Stomach smooth muscle (tissue), 2 donors: ENCODE measurements at regions not wholly inside any gene's neighbourhood (a gene's known extent, or its start where the extent isn't known, plus 50 kb on each side); places are given as distances from the start of the nearest gene placed in this dataset.

ENCODE experiments used
- H3K27ac ChIP-seq: one replicate; pipeline ENCODE4 v1.7.0; 2013; ENCODE audit warnings: mild to moderate bottlenecking, low read length, inconsistent platforms
- H3K27me3 ChIP-seq, 2 donors: one replicate each; pipeline ENCODE4 v1.7.0; 2013; ENCODE audit warnings: low read length in 2 of 2; ENCODE audit not compliant: insufficient read depth in 2 of 2, control insufficient read depth in 1 of 2
- H3K36me3 ChIP-seq, 2 donors: one replicate each; pipeline ENCODE4 v1.7.0; 2013; ENCODE audit warnings: low read length in 2 of 2; ENCODE audit not compliant: control insufficient read depth in 2 of 2, insufficient read depth in 2 of 2
- H3K4me1 ChIP-seq: one replicate; pipeline ENCODE4 v1.7.0; 2013; ENCODE audit warnings: low read length; ENCODE audit not compliant: control insufficient read depth, insufficient read depth
- H3K4me3 ChIP-seq, 2 donors: one replicate each; pipeline ENCODE4 v1.7.0; 2013; ENCODE audit warnings: low read length in 2 of 2
- H3K9ac ChIP-seq, 2 donors: one replicate each; pipeline ENCODE4 v1.7.0; 2013; ENCODE audit warnings: low read length in 2 of 2, mild to moderate bottlenecking in 1 of 2
- H3K9me3 ChIP-seq, 2 donors: one replicate each; pipeline ENCODE4 v1.7.0; 2013; ENCODE audit warnings: low read length in 2 of 2; ENCODE audit not compliant: control insufficient read depth in 2 of 2
- donor health status: healthy.
- donor health status: Pancreatic carcinoma.

DNA sequence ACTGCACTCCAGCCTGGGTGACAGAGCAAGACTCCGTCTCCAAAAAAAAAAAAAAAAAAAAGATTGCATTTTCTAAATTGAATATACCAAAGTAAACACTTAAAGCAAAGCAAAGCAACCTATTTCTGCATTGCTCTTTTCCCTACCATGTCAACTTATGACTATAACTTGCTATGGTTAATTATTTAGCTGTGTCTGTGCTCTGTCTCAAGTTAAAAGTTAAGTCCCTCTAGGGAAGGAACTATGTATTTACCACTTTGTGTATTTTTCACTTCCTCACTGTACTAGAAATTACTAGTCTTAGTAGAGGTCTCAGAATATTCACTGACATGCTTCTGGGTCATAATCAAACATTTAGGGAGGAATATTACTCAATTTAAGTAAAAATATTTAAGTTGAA lies 711.7 kb upstream of the SOX9 start:
- Histone ChIP-seq H3K27ac (no peak overlapping the region), H3K27me3 (no peaks in the 10 kb centered on the region), H3K36me3 (no peaks in the 10 kb centered on the region), H3K9me3 (no peaks in the 10 kb centered on the region), H3K9ac (no peak overlapping the region), H3K4me3 (no peak overlapping the region), H3K4me1 (no peaks in the 10 kb centered on the region)

DNA sequence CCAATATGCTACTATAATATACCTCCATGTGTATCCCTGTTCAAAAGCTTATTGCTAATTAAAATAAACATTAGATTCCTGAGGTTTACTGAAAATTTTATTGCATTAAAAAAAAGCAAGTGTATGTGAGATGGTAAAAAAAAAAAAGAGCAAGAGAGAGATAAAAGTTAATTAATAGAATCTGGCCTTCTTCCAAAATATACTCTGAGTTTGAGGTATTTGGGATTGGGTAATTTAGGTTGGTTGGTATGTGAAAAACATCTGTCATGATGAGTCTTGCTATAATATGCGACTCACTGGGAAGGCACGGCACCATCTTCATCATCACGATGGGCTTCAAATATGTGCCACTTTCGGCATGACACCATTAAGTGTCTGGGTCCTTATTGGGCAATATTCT lies 711.1 kb upstream of the SOX9 start:
- Histone ChIP-seq H3K9ac (no peak overlapping the region), H3K4me3 (no peak overlapping the region), H3K27ac (no peak overlapping the region), H3K4me1 (no peaks in the 10 kb centered on the region), H3K9me3 (no peaks in the 10 kb centered on the region), H3K36me3 (no peaks in the 10 kb centered on the region), H3K27me3 (no peaks in the 10 kb centered on the region)

DNA sequence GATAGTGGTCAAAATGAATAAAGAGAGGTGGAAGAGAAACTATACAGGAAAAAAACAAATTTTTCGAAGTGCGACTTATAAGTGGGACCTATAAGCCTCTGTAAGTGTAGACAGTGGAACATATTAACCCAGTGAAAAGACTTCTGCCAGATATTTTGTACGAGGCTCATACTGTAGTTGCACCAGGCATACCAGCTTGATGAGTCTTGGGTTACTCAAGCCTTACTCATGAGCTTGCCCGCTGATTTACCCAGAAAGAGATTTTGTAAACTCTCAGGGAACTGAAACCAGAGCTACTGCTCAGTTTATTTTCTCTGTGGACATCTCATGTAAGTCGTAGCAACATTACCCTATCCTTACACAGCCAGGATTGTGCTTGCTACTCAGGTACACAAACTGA lies 708.0 kb upstream of the SOX9 start:
- H3K4me1 ChIP-seq, result no peaks in the 10 kb centered on the region
- no peaks in the 10 kb centered on the region for H3K9me3 ChIP-seq
- H3K27me3 ChIP-seq, result no peaks in the 10 kb centered on the region
- H3K27ac ChIP-seq, result no peak overlapping the region
- no peak overlapping the region for H3K9ac ChIP-seq
- no peak overlapping the region for H3K4me3 ChIP-seq
- no peaks in the 10 kb centered on the region for H3K36me3 ChIP-seq

DNA sequence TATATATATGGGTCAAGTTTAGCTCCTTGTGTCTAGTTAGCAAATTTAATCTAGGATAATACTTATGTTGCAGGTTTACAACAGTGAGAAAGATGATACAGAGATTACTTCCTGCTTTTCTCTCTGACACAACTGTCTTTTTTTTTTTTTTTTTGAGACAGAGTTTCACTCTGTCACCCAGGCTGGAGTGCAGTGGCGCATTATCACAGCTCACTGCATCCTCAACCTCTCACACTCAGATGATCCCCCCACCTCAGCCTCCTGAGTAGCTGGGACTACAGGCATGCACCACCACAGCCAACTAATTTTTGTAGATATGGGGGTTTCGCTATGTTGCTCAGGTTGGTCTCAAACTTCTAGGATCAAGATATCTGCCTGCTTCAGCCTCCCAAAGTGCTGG lies 706.9 kb upstream of the SOX9 start:
- Histone ChIP-seq H3K4me3 (no peak overlapping the region), H3K4me1 (no peaks in the 10 kb centered on the region), H3K27ac (no peak overlapping the region), H3K9me3 (no peaks in the 10 kb centered on the region), H3K9ac (no peak overlapping the region), H3K27me3 (no peaks in the 10 kb centered on the region), H3K36me3 (no peaks in the 10 kb centered on the region)

DNA sequence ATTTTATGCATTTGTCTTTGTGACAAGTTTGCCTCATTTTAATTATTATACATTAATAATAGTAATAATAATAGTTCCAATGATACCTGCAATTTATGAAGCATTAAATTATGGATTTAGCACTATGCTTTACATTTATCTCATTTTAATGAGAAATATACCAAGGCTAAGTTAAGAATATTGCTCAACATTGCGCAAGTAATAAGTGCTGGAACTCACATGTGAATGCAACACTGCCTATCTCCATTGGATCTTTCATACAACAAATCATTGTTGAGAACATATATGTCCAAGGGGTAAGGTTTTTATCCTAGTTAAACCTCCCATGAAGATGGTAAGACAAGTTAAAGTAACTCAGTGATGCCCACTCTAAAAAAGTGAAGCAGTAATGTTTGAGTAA lies 703.7 kb upstream of the SOX9 start:
- Histone ChIP-seq H3K27ac (no peak overlapping the region), H3K4me1 (no peaks in the 10 kb centered on the region), H3K4me3 (no peak overlapping the region), H3K9ac (no peak overlapping the region), H3K9me3 (no peaks in the 10 kb centered on the region), H3K36me3 (no peaks in the 10 kb centered on the region), H3K27me3 (no peaks in the 10 kb centered on the region)

DNA sequence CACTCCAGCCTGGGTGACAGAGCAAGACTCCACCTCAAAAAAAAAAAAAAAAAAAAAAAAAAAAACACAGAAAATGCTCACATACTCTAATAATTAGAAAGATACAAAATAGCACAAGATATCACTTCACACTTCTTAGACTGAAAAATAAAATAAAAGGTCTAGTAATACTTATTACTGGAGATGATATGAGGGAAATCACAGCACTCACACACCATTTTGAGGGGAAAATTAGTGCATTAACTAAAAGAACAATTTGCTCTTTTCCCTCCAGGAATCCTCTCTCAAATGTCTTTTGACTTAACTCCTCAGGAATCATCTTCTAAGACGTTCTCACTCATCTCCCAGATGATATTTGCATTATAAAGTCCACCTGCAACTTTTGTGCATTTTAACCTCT lies 697.9 kb upstream of the SOX9 start:
- H3K9me3 ChIP-seq, result no peaks in the 10 kb centered on the region
- no peaks in the 10 kb centered on the region for H3K4me1 ChIP-seq
- H3K36me3 ChIP-seq, result no peaks in the 10 kb centered on the region
- H3K9ac ChIP-seq, result no peak overlapping the region
- H3K27ac ChIP-seq, result no peak overlapping the region
- H3K4me3 ChIP-seq, result no peak overlapping the region
- no peaks in the 10 kb centered on the region for H3K27me3 ChIP-seq

DNA sequence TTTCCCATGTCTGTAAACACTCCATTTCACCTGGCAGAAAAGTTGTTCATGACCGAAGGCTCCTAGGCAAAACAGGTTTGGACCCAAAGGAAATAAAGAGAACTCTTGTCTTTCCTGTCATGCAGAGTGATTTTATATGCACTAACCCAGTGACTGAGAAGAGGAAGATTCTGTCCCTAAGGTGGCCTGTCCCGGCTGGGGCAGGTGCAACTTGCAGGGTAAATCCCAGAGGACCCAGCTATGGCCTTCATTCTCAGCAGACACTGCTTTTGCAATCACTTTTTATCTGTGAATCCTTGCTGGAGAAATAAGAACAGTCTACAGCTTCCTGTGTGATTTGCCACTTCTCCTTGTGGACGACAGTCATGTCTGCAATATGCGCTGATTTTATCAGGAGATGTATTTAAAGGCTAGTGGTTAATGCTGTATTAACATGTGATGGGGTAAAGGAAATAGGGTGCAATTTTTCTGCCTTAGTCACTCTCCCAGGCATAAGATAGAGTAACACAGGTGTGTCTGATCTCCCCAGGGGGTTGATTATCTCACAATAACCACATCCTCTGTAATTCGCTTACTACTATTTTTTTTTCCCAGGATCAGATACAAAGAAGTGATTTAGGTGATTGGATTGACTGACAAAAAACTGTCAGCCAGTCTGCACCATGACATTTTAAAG lies 696.8 kb upstream of the SOX9 start:
- Histone ChIP-seq H3K9me3 (no peaks in the 10 kb centered on the region), H3K4me3 (no peak overlapping the region), H3K27ac (no peak overlapping the region), H3K27me3 (no peaks in the 10 kb centered on the region), H3K9ac (no peak overlapping the region), H3K4me1 (no peaks in the 10 kb centered on the region), H3K36me3 (no peaks in the 10 kb centered on the region)

DNA sequence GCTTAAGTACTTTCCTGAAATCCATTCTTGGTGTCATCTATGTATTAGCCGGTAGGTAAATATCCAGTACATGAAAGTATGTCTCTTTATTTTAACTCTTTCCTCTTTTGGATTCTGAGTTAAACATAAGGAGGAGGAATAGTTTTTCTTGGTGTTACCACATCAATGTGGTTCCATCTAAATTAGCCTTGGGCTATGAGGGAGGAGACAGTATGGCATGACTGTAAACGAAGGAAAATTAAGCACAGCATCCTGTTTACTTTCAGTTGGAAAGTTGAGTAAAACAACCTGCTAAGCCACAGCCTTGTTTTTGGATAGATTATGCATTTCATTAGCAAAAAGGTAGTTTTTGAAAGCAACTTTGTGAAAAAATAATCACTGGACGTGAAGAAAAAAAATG lies 693.0 kb upstream of the SOX9 start:
- Histone ChIP-seq H3K27ac (no peak overlapping the region), H3K4me1 (no peaks in the 10 kb centered on the region)

DNA sequence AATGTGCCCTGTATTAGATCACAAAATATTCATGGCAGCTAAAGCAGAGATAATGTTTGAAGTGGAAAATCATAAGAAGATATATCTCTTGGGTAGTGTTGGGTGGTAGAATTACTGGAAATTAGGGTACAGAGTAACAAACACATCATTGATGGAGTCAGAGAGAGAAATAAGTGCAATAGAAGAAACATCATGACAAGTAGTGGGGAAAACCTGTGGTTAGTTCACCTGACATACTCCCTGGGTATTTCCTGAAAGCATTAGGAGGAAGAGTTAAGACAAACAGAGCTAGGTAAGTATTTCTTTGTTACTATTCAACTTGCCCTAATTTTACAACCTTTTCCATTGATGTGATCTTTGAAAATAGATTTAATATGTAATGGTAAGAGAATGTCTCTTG lies 691.9 kb upstream of the SOX9 start:
- Histone ChIP-seq H3K9ac (no peak overlapping the region), H3K36me3 (no peaks in the 10 kb centered on the region), H3K9me3 (no peaks in the 10 kb centered on the region), H3K27ac (no peak overlapping the region), H3K4me1 (no peaks in the 10 kb centered on the region), H3K27me3 (no peaks in the 10 kb centered on the region), H3K4me3 (no peak overlapping the region)

More for the DNA sequence above, 693.0 kb upstream of the SOX9 start:
- Histone ChIP-seq H3K9me3 (no peaks in the 10 kb centered on the region), H3K4me3 (no peak overlapping the region), H3K36me3 (no peaks in the 10 kb centered on the region), H3K27me3 (no peaks in the 10 kb centered on the region), H3K9ac (no peak overlapping the region)

DNA sequence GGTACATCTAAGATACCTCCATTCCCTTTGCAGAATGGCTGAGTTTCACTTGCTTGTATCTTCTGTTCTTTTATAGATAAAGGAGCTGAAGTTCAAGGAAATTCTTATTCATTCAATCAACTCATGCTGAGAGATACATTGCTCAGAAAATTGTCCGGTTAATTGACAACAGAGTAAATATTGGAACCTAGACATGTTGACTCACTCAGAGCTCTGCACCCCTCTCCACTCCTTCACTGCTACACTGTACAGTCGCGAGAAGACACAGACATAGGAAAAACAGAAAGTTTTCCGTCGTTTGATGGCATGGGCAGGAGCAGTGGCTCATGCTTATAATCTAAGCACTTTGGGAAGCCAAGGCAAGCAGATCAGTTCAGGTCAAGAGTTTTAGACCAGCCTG lies 690.5 kb upstream of the SOX9 start:
- Histone ChIP-seq H3K9me3 (no peaks in the 10 kb centered on the region), H3K9ac (no peak overlapping the region), H3K27me3 (no peaks in the 10 kb centered on the region), H3K4me1 (no peaks in the 10 kb centered on the region), H3K27ac (no peak overlapping the region), H3K36me3 (no peaks in the 10 kb centered on the region), H3K4me3 (no peak overlapping the region)

DNA sequence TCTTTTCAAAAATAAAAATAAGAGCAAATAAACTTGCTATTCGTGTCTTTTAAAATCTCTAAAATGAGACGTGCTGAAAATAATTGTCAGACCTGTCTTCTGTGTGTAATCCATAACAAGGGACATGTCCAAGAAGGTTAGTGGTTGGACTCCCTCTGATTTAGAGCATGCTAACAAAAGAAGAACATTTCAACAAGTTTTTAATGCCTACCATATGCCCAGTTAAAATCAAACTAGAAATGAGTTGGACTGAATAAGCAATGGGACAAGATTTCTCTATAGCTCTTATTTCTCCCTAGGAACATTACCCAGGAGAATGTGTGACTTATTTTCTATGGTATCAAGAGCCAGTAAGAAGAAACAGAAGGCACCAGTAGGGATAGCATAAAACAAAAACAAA lies 689.7 kb upstream of the SOX9 start:
- no peak overlapping the region for H3K4me3 ChIP-seq
- no peak overlapping the region for H3K9ac ChIP-seq
- no peaks in the 10 kb centered on the region for H3K4me1 ChIP-seq
- no peak overlapping the region for H3K27ac ChIP-seq
- no peaks in the 10 kb centered on the region for H3K9me3 ChIP-seq
- no peaks in the 10 kb centered on the region for H3K27me3 ChIP-seq
- no peaks in the 10 kb centered on the region for H3K36me3 ChIP-seq
